Smooth muscle cell (in vitro differentiated cells): ENCODE measurements at regions not wholly inside any gene's neighbourhood (a gene's known extent, or its start where the extent isn't known, plus 50 kb on each side); places are given as distances from the start of the nearest gene placed in this dataset.

Experiments used
- DNase-seq: peaks from one replicate; lab custom pipeline; 2025; ENCODE audit not compliant: unreplicated experiment; lab: John Stamatoyannopoulos, UW
- H2AFZ ChIP-seq: fragments of 200-600 bp; sonication (generic); 2 replicates; pipeline ENCODE4 v1.6.0; 2016; ENCODE audit warnings: antibody characterized with exemption, low read depth, mild to moderate bottlenecking
- H3F3A ChIP-seq: fragments of 200-600 bp; sonication (generic); 2 replicates; pipeline ENCODE4 v1.6.0; 2017; ENCODE audit warnings: antibody characterized with exemption, low read depth
- H3K27ac ChIP-seq: fragments of 200-600 bp; sonication (generic); 2 replicates; pipeline ENCODE4 v1.5.1; 2016; ENCODE audit warnings: low read depth, mild to moderate bottlenecking
- H3K27me3 ChIP-seq: fragments of 200-600 bp; sonication (generic); 2 replicates; pipeline ENCODE4 v1.6.1; 2016; ENCODE audit warnings: low read depth, mild to moderate bottlenecking
- H3K36me3 ChIP-seq: fragments of 200-600 bp; sonication (generic); 2 replicates; pipeline ENCODE4 v1.5.1; 2016; ENCODE audit warnings: low read depth
- H3K4me1 ChIP-seq: fragments of 200-600 bp; sonication (generic); 2 replicates; pipeline ENCODE4 v1.5.1; 2016; ENCODE audit warnings: low read depth
- H3K4me2 ChIP-seq: fragments of 200-600 bp; sonication (generic); 2 replicates; pipeline ENCODE4 v1.6.0; 2016; ENCODE audit warnings: mild to moderate bottlenecking
- H3K4me3 ChIP-seq: fragments of 200-600 bp; sonication (generic); 2 replicates; pipeline ENCODE4 v1.5.1; 2016; ENCODE audit warnings: mild to moderate bottlenecking
- H3K79me2 ChIP-seq: fragments of 200-600 bp; sonication (generic); 2 replicates; pipeline ENCODE4 v1.6.0; 2016; ENCODE audit warnings: low read depth, mild to moderate bottlenecking
- H3K9ac ChIP-seq: fragments of 200-600 bp; sonication (generic); 2 replicates; pipeline ENCODE4 v1.6.0; 2016; ENCODE audit warnings: low read depth
- H3K9me3 ChIP-seq: fragments of 200-600 bp; sonication (generic); replicated peaks from 2 replicates; pipeline ENCODE4 v1.5.1; 2016; ENCODE audit warnings: low read depth
- H4K20me1 ChIP-seq: fragments of 200-600 bp; sonication (generic); 2 replicates; pipeline ENCODE4 v1.6.0; 2016; ENCODE audit warnings: low read depth
- WGBS: methylation state at CpG from one replicate; pipeline ENCODE4 v1.1.7; 2016; ENCODE audit warnings: low lambda C conversion rate; 5-methylcytosine and 5-hydroxymethylcytosine counted together
- TF ChIP-seq, protein P1 (sequence below): fragments of 200-600 bp; sonication (generic); IDR thresholded peaks from 2 replicates; pipeline ENCODE4 v1.5.1; 2017; ENCODE audit warnings: borderline replicate concordance, mild to moderate bottlenecking, antibody characterized with exemption; ENCODE audit not compliant: insufficient read depth, poor library complexity, severe bottlenecking

DNA sequence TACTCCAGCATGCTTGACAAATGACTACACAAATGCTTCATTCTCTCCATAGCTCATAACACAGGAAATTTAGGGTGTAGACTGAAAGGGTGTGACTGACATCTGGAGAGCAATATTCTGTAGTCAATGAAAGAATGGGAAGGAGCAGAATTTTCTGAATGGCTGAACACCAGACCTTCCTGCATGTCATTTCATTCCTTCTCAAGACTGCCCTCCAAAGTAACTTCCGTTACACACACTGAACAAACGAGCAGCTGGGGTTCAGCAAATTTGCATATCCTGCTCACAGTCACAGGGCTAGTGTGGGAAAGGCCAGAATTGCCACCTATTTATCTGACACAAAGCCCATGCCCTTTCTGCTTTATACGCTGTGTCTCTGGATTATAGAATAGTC lies 325.0 kb upstream of the CFAP20DC start:
- no peak overlapping the region for H3K4me3 ChIP-seq
- H3K79me2 ChIP-seq: no peaks in the 10 kb centered on the region
- no peak for DNase-seq
- no peaks in the 10 kb centered on the region for H3K27me3 ChIP-seq
- no peak overlapping the region for H2AFZ ChIP-seq
- WGBS: 81% methylated on average over 3 of the region's 3 CpGs
- no peaks in the 10 kb centered on the region for H3F3A ChIP-seq
- no peaks in the 10 kb centered on the region for H3K4me1 ChIP-seq
- TF ChIP-seq, protein P1, sequence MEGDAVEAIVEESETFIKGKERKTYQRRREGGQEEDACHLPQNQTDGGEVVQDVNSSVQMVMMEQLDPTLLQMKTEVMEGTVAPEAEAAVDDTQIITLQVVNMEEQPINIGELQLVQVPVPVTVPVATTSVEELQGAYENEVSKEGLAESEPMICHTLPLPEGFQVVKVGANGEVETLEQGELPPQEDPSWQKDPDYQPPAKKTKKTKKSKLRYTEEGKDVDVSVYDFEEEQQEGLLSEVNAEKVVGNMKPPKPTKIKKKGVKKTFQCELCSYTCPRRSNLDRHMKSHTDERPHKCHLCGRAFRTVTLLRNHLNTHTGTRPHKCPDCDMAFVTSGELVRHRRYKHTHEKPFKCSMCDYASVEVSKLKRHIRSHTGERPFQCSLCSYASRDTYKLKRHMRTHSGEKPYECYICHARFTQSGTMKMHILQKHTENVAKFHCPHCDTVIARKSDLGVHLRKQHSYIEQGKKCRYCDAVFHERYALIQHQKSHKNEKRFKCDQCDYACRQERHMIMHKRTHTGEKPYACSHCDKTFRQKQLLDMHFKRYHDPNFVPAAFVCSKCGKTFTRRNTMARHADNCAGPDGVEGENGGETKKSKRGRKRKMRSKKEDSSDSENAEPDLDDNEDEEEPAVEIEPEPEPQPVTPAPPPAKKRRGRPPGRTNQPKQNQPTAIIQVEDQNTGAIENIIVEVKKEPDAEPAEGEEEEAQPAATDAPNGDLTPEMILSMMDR: no peak
- no peak overlapping the region for H3K9ac ChIP-seq
- H3K4me2 ChIP-seq: no peak overlapping the region
- H3K9me3 ChIP-seq: no peaks in the 10 kb centered on the region
- H3K27ac ChIP-seq: no peak overlapping the region
- H3K36me3 ChIP-seq: no peaks in the 10 kb centered on the region
- H4K20me1 ChIP-seq: no peaks in the 10 kb centered on the region

DNA sequence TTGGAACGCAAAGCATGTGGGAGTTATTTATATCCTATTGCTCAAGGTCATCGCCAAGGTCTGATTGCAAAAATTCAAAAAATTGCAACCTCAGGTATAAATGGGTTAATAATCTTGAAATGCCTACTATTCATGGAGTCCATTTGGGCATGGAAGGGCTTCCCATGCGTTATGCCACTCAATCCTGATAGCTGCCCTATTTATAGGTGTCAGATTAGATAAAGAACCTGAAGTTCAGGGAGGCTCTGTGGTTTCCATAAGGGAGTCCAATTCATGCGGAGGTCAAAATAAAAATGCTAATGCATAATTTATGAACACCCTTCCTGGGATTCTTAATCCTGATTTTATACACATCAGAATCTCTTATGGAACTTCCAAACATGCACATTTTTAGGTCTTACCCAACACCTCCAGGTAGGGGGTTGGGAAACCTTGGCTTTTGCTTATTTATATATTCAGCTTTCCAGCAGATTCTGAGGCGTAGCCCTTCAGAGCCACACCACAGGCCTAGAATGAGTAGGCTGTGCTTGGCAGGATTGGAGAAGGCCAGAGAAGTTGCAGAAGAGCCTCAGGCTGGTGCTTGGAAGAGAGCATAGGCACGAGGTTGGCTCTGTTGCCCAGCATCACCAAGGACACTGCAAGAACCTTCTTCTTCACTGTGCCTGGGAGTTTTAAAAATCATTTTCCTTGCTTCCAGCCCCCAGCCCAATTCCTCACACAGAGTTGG lies 324.4 kb upstream of the CFAP20DC start:
- H3K36me3 ChIP-seq: no peaks in the 10 kb centered on the region
- H4K20me1 ChIP-seq: no peaks in the 10 kb centered on the region
- H3K79me2 ChIP-seq: no peaks in the 10 kb centered on the region
- TF ChIP-seq, protein P1: no peak
- no peak overlapping the region for H3K9ac ChIP-seq
- H2AFZ ChIP-seq: no peak overlapping the region
- H3K4me1 ChIP-seq: no peaks in the 10 kb centered on the region
- H3K27ac ChIP-seq: no peak overlapping the region
- H3F3A ChIP-seq: no peaks in the 10 kb centered on the region
- WGBS: 85% methylated on average over 6 of the region's 6 CpGs
- H3K9me3 ChIP-seq: no peaks in the 10 kb centered on the region
- H3K27me3 ChIP-seq: no peaks in the 10 kb centered on the region
- H3K4me3 ChIP-seq: no peak overlapping the region
- H3K4me2 ChIP-seq: no peak overlapping the region
- DNase-seq: no peak

DNA sequence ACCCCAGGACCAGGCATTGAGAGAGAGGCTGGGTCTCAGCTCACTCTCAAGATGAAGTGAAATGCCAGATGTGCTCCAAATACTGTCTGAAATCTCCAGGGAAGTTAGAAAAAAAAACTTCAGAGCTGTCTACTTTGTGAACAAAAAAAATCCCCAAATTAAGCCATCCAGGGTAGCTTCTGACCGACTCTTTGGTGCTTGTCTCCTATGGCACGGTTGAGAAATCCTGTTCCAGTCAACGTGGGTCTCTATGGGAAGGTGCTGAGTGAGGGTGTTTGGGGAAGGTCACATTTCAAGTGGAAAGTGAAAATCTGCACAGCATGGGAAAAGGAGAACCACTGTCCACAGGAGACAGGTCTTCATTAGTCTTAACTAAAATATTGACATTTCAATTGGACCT lies 322.5 kb upstream of the CFAP20DC start:
- H3K9ac ChIP-seq: no peak overlapping the region
- no peaks in the 10 kb centered on the region for H3K79me2 ChIP-seq
- H4K20me1 ChIP-seq: no peaks in the 10 kb centered on the region
- WGBS: 58% methylated on average over 3 of the region's 3 CpGs
- no peak overlapping the region for H3K4me3 ChIP-seq
- no peaks in the 10 kb centered on the region for H3K27me3 ChIP-seq
- H3K4me1 ChIP-seq: peaks cover 3% of the 10 kb centered on the region
- no peaks in the 10 kb centered on the region for H3K9me3 ChIP-seq
- TF ChIP-seq, protein P1: no peak
- no peaks in the 10 kb centered on the region for H3K36me3 ChIP-seq
- DNase-seq: no peak
- H3K4me2 ChIP-seq: no peak overlapping the region
- H2AFZ ChIP-seq: no peak overlapping the region
- no peak overlapping the region for H3K27ac ChIP-seq
- H3F3A ChIP-seq: no peaks in the 10 kb centered on the region

DNA sequence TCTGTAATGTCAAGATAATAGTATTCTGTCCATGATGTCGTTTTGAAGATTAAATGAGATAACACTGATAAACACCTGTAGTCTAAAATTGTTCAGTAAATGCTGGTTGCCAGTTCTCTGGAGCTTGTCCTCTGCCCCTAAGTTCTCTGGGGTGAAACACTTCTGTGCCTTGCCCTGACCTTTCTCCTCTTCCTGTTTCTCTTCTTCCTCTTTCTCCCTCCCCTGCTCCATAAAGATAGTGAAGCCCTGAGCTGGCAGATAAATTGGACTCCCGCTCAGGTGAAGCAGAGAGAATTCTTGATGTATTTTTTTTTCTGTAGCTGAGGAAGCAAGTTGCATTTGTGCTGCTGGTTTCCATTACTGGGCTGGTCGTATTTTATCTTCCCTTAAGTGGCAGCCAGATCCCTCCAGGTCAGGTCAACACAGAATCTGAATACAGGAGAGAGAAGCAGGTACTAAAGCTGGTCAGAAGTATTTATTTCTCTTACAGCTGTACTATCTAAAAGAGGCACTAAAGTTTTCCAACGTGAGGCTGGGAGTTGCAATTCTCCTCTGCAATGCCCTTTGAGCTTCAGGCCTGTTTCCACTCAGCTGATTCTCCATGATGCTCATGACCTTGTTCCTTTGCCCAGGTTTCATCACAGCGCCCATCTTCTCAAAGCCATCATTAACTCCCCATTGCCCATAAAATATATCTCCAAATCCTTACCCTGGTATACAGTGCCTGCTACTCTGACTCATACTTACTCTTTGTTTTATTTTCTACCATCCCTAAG lies 319.3 kb upstream of the CFAP20DC start:
- Histone ChIP-seq H3K27ac (no peak overlapping the region), H2AFZ (no peak overlapping the region), H3K79me2 (no peaks in the 10 kb centered on the region), H3K4me2 (no peak overlapping the region), H3K27me3 (no peaks in the 10 kb centered on the region), H3K36me3 (no peaks in the 10 kb centered on the region), H3K4me3 (no peak overlapping the region), H3K9me3 (no peaks in the 10 kb centered on the region), H3K9ac (no peak overlapping the region), H3K4me1 (peaks cover 9% of the 10 kb centered on the region), H3F3A (peaks cover 9% of the 10 kb centered on the region), H4K20me1 (no peaks in the 10 kb centered on the region)
- DNase-seq: no peak
- WGBS: 83% methylated on average over 5 of the region's 5 CpGs
- TF ChIP-seq, protein P1: no peak
